ENCODE measurements at regions not wholly inside any gene's neighbourhood (a gene's known extent, or its start where the extent isn't known, plus 50 kb on each side); places are given as distances from the start of the nearest gene placed in this dataset.

GRCh38 chr10:117723343-117723742 is 180.8 kb downstream of the EMX2 start:
- ATAC-seq (ENCODE audit: insufficient read depth, low read depth) (no peak), DNase-seq (no peak)
- no peak for TF ChIP-seq CTCF (IDR thresholded peaks at IDR 0.05; ENCODE audit: borderline replicate concordance, extremely low read depth, low read length, poor library complexity, severe bottlenecking)
- TF ChIP-seq EZH2 (IDR thresholded peaks at IDR 0.05; ENCODE audit: borderline replicate concordance, low read depth, low read length, severe bottlenecking) = no peak

GRCh38 chr10:117725993-117726392 is 183.4 kb downstream of the EMX2 start:
- no peak overlapping the region for H3K9ac ChIP-seq (ENCODE audit: low read depth, low read length)
- no peaks in the 10 kb centered on the region for H3K79me2 ChIP-seq (ENCODE audit: insufficient read depth, low read length)
- no peaks in the 10 kb centered on the region for H4K20me1 ChIP-seq (ENCODE audit: insufficient read depth, low read length)
- H3K9me3 ChIP-seq (ENCODE audit: insufficient read depth, low read length, severe bottlenecking) = no peaks in the 10 kb centered on the region
- H3K4me2 ChIP-seq (ENCODE audit: insufficient read depth, low read length) = no peak overlapping the region
- DNase-seq (no peak), ATAC-seq (ENCODE audit: insufficient read depth, low read depth) (no peak)
- H3K27ac ChIP-seq (ENCODE audit: low read length) = no peak overlapping the region
- H3K4me1 ChIP-seq (ENCODE audit: insufficient read depth, low read length) = no peaks in the 10 kb centered on the region
- peaks cover 5% of the 10 kb centered on the region for H3K27me3 ChIP-seq (ENCODE audit: insufficient read depth, low read length, poor library complexity)
- no peaks in the 10 kb centered on the region for H3K36me3 ChIP-seq (ENCODE audit: insufficient read depth, low read length)
- no peak overlapping the region for H3K4me3 ChIP-seq (ENCODE audit: low read depth in 1 of 2, low read length in 2 of 2)
- no peak overlapping the region for H2AFZ ChIP-seq (ENCODE audit: low read depth, low read length)
- TF ChIP-seq CTCF (IDR thresholded peaks at IDR 0.05; ENCODE audit: borderline replicate concordance, extremely low read depth, low read length, poor library complexity, severe bottlenecking) (no peak), EZH2 (IDR thresholded peaks at IDR 0.05; ENCODE audit: borderline replicate concordance, low read depth, low read length, severe bottlenecking) (no peak)

More at GRCh38 chr10:117723343-117723742, 180.8 kb downstream of the EMX2 start:
- H3K27me3 ChIP-seq (ENCODE audit: insufficient read depth, low read length, poor library complexity) = no peaks in the 10 kb centered on the region
- H3K4me1 ChIP-seq (ENCODE audit: insufficient read depth, low read length) = no peaks in the 10 kb centered on the region
- no peak overlapping the region for H3K9ac ChIP-seq (ENCODE audit: low read depth, low read length)
- no peaks in the 10 kb centered on the region for H3K36me3 ChIP-seq (ENCODE audit: insufficient read depth, low read length)
- no peak overlapping the region for H2AFZ ChIP-seq (ENCODE audit: low read depth, low read length)
- H3K27ac ChIP-seq (ENCODE audit: low read length) = no peak overlapping the region
- H3K4me2 ChIP-seq (ENCODE audit: insufficient read depth, low read length) = no peak overlapping the region
- H3K79me2 ChIP-seq (ENCODE audit: insufficient read depth, low read length) = no peaks in the 10 kb centered on the region
- no peak overlapping the region for H3K4me3 ChIP-seq (ENCODE audit: low read depth in 1 of 2, low read length in 2 of 2)
- no peaks in the 10 kb centered on the region for H3K9me3 ChIP-seq (ENCODE audit: insufficient read depth, low read length, severe bottlenecking)
- H4K20me1 ChIP-seq (ENCODE audit: insufficient read depth, low read length) = no peaks in the 10 kb centered on the region

- no peak for DNase-seq
- H3K4me3 ChIP-seq (ENCODE audit: low read depth in 1 of 2, low read length in 2 of 2) = no peak overlapping the region
- ATAC-seq (ENCODE audit: insufficient read depth, low read depth) = no peak
- H3K79me2 ChIP-seq (ENCODE audit: insufficient read depth, low read length) = no peaks in the 10 kb centered on the region
- no peak overlapping the region for H3K9ac ChIP-seq (ENCODE audit: low read depth, low read length)
- no peak overlapping the region for H3K4me2 ChIP-seq (ENCODE audit: insufficient read depth, low read length)
- H2AFZ ChIP-seq (ENCODE audit: low read depth, low read length) = no peak overlapping the region
- no peak overlapping the region for H3K27ac ChIP-seq (ENCODE audit: low read length)
- peaks cover 5% of the 10 kb centered on the region for H3K27me3 ChIP-seq (ENCODE audit: insufficient read depth, low read length, poor library complexity)
- no peaks in the 10 kb centered on the region for H3K9me3 ChIP-seq (ENCODE audit: insufficient read depth, low read length, severe bottlenecking)
- no peaks in the 10 kb centered on the region for H3K36me3 ChIP-seq (ENCODE audit: insufficient read depth, low read length)
- H4K20me1 ChIP-seq (ENCODE audit: insufficient read depth, low read length) = no peaks in the 10 kb centered on the region
- no peaks in the 10 kb centered on the region for H3K4me1 ChIP-seq (ENCODE audit: insufficient read depth, low read length)
- TF ChIP-seq CTCF (IDR thresholded peaks at IDR 0.05; ENCODE audit: borderline replicate concordance, extremely low read depth, low read length, poor library complexity, severe bottlenecking) (no peak), EZH2 (IDR thresholded peaks at IDR 0.05; ENCODE audit: borderline replicate concordance, low read depth, low read length, severe bottlenecking) (no peak)
These were observed 184.2 kb downstream of the EMX2 start for GRCh38 chr10:117726596-117727295.
